ENCODE measurements at regions not wholly inside any gene's neighbourhood (a gene's known extent, or its start where the extent isn't known, plus 50 kb on each side); places are given as distances from the start of the nearest gene placed in this dataset.
"Not testable (repeated sequence)": the region's sequence is repeated elsewhere in the genome, so short reads cannot be mapped to it uniquely, and the experiment has no call there.

- DNase-seq (ENCODE audit: low read depth in 2 of 3, low spot score in 2 of 3) = no peak
These were observed 172.3 kb downstream of the S1PR1 start for GRCh38 chr1:101409102-101409501.

GRCh38 chr1:101410048-101410878, 173.4 kb downstream of the S1PR1 start:
- no peak for DNase-seq (ENCODE audit: low read depth in 2 of 3, low spot score in 2 of 3)

- no peak for DNase-seq (ENCODE audit: low read depth in 2 of 3, low spot score in 2 of 3)
These were observed 183.6 kb downstream of the S1PR1 start for GRCh38 chr1:101420406-101420805.

- not testable (repeated sequence) for DNase-seq (ENCODE audit: low read depth in 2 of 3, low spot score in 2 of 3)
These were observed 191.3 kb downstream of the S1PR1 start for GRCh38 chr1:101428083-101428482.

GRCh38 chr1:101428562-101428961, 191.7 kb downstream of the S1PR1 start:
- DNase-seq (ENCODE audit: low read depth in 2 of 3, low spot score in 2 of 3) = no peak

- no peak for DNase-seq (ENCODE audit: low read depth in 2 of 3, low spot score in 2 of 3)
These were observed 195.2 kb downstream of the S1PR1 start for GRCh38 chr1:101431956-101432510.

GRCh38 chr1:101435831-101436511, 199.2 kb downstream of the S1PR1 start:
- DNase-seq (ENCODE audit: low read depth in 2 of 3, low spot score in 2 of 3) = no peak

GRCh38 chr1:101437800-101438199, 201.0 kb downstream of the S1PR1 start:
- no peak for DNase-seq (ENCODE audit: low read depth in 2 of 3, low spot score in 2 of 3)

- no peak for DNase-seq (ENCODE audit: low read depth in 2 of 3, low spot score in 2 of 3)
These were observed 201.5 kb downstream of the S1PR1 start for GRCh38 chr1:101438359-101438758.

- no peak for DNase-seq (ENCODE audit: low read depth in 2 of 3, low spot score in 2 of 3)
These were observed 203.7 kb downstream of the S1PR1 start for GRCh38 chr1:101440485-101440884.

- no peak for DNase-seq (ENCODE audit: low read depth in 2 of 3, low spot score in 2 of 3)
These were observed 207.6 kb downstream of the S1PR1 start for GRCh38 chr1:101444381-101444780.

GRCh38 chr1:101444873-101445618, 208.2 kb downstream of the S1PR1 start:
- DNase-seq (ENCODE audit: low read depth in 2 of 3, low spot score in 2 of 3) = no peak

- no peak for DNase-seq (ENCODE audit: low read depth in 2 of 3, low spot score in 2 of 3)
These were observed 211.2 kb downstream of the S1PR1 start for GRCh38 chr1:101448018-101448417.

GRCh38 chr1:101450691-101451090, 213.9 kb downstream of the S1PR1 start:
- DNase-seq (ENCODE audit: low read depth in 2 of 3, low spot score in 2 of 3) = not testable (repeated sequence)

GRCh38 chr1:101451888-101452287, 215.1 kb downstream of the S1PR1 start:
- no peak for DNase-seq (ENCODE audit: low read depth in 2 of 3, low spot score in 2 of 3)

GRCh38 chr1:101452825-101453224, 216.0 kb downstream of the S1PR1 start:
- no peak for DNase-seq (ENCODE audit: low read depth in 2 of 3, low spot score in 2 of 3)

GRCh38 chr1:101453844-101454243, 217.0 kb downstream of the S1PR1 start:
- no peak for DNase-seq (ENCODE audit: low read depth in 2 of 3, low spot score in 2 of 3)

GRCh38 chr1:101455166-101455565, 218.3 kb downstream of the S1PR1 start:
- DNase-seq (ENCODE audit: low read depth in 2 of 3, low spot score in 2 of 3) = no peak

GRCh38 chr1:101460739-101461138, 223.9 kb downstream of the S1PR1 start:
- no peak for DNase-seq (ENCODE audit: low read depth in 2 of 3, low spot score in 2 of 3)

- DNase-seq (ENCODE audit: low read depth in 2 of 3, low spot score in 2 of 3) = no peak
These were observed 226.4 kb downstream of the S1PR1 start for GRCh38 chr1:101463195-101463594.

GRCh38 chr1:101465941-101466340, 229.1 kb downstream of the S1PR1 start:
- DNase-seq (ENCODE audit: low read depth in 2 of 3, low spot score in 2 of 3) = no peak

Measured in activated CD8-positive, alpha-beta memory T cell treated with anti-CD3 and anti-CD28 coated beads for 48 hours (primary cell).